ENCODE measurements at regions not wholly inside any gene's neighbourhood (a gene's known extent, or its start where the extent isn't known, plus 50 kb on each side); places are given as distances from the start of the nearest gene placed in this dataset.

DNA sequence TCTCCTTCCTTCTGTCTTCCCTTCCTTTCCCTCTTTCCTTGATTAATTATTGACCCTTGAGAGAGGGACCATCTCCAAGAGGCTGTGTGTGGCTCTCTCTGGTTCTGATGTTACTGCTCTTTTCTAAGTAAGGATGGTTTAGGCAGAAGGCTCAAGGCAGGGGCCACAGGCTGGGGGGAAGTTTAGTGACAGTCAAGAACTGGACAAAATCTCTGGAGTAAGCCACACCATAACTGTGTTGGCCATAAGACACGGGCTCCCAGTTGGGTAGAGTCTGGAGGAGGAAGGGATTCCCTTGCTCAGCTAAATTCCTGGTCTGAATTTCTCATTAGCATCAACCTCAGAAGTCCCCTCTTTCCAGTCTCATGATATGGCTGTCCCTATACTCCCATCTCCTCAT lies 74.7 kb downstream of the BUD13 start:
- Histone ChIP-seq H3K27me3 (replicated peaks; ENCODE audit: control insufficient read depth, insufficient read depth, low read length) (no peaks in the 10 kb centered on the region), H3K4me3 (replicated peaks; ENCODE audit: low read depth, low read length) (no peak overlapping the region), H3K36me3 (ENCODE audit: control insufficient read depth, insufficient read depth, low read length) (no peaks in the 10 kb centered on the region)
- DNase-seq (ENCODE audit: extremely low read depth, insufficient read length) = no peak
- TF ChIP-seq CTCF (IDR thresholded peaks at IDR 0.05; ENCODE audit: insufficient read depth, low read length, poor library complexity, severe bottlenecking) = no peak

DNA sequence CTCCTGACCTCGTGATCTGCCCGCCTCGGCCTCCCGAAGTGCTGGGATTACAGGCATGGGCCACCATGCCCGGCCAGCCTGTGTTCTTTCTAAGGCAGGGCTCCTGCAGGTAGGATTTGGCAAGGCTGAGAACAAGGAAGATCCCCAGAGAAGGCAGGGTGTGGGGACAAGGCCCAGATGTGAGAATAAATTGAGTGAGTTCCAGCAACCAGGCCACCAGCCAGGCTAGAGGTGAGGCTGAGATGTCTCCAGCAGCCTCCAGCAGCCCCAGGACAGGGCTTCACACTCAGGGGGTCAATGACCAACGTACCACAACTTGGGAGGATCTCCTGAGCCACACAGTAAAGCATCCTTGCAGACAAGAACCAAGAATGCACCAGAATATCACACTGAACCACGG lies 75.1 kb downstream of the BUD13 start:
- no peak for DNase-seq (ENCODE audit: extremely low read depth, insufficient read length)
- Histone ChIP-seq H3K27me3 (replicated peaks; ENCODE audit: control insufficient read depth, insufficient read depth, low read length) (no peaks in the 10 kb centered on the region), H3K4me3 (replicated peaks; ENCODE audit: low read depth, low read length) (no peak overlapping the region), H3K36me3 (ENCODE audit: control insufficient read depth, insufficient read depth, low read length) (no peaks in the 10 kb centered on the region)
- no peak for TF ChIP-seq CTCF (IDR thresholded peaks at IDR 0.05; ENCODE audit: insufficient read depth, low read length, poor library complexity, severe bottlenecking)

GRCh38 chr11:116697011-116697410 lies 75.8 kb downstream of the BUD13 start:
- no peaks in the 10 kb centered on the region for H3K27me3 ChIP-seq (replicated peaks; ENCODE audit: control insufficient read depth, insufficient read depth, low read length)
- H3K4me3 ChIP-seq (replicated peaks; ENCODE audit: low read depth, low read length) = no peak overlapping the region
- H3K36me3 ChIP-seq (ENCODE audit: control insufficient read depth, insufficient read depth, low read length) = no peaks in the 10 kb centered on the region
- no peak for DNase-seq (ENCODE audit: extremely low read depth, insufficient read length)
- TF ChIP-seq CTCF (IDR thresholded peaks at IDR 0.05; ENCODE audit: insufficient read depth, low read length, poor library complexity, severe bottlenecking) = no peak

DNA sequence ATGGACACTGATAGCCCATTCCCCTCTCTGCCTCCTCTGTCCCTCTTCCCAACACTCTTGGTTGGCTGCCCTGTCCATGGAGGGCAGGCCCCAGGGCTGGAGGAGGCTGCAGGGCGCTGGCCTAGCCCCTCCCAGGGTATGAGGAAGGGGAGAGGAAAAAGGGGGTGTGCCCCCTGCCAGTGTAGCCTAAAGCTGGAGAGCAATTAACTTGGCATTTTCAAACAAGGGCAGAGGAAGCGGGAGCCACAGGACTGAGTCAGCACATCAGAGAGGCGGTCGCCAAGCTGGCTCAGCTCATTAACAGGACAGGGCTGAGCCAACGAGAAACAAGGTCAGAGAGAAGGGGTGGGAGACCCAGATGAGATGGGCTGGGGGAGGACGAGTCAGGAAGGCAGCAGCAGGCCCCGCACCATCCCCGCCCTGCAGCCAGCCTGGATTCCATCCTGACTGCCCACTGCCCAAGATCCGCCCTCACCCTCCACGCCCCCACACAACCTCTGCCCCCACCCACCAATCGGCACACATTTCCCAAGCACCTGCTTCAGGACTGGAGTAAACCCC lies 76.3 kb downstream of the BUD13 start:
- H3K4me3 ChIP-seq (replicated peaks; ENCODE audit: low read depth, low read length) = no peak overlapping the region
- H3K27me3 ChIP-seq (replicated peaks; ENCODE audit: control insufficient read depth, insufficient read depth, low read length) = no peaks in the 10 kb centered on the region
- TF ChIP-seq CTCF (IDR thresholded peaks at IDR 0.05; ENCODE audit: insufficient read depth, low read length, poor library complexity, severe bottlenecking) = no peak
- no peaks in the 10 kb centered on the region for H3K36me3 ChIP-seq (ENCODE audit: control insufficient read depth, insufficient read depth, low read length)
- DNase-seq (ENCODE audit: extremely low read depth, insufficient read length) = no peak

DNA sequence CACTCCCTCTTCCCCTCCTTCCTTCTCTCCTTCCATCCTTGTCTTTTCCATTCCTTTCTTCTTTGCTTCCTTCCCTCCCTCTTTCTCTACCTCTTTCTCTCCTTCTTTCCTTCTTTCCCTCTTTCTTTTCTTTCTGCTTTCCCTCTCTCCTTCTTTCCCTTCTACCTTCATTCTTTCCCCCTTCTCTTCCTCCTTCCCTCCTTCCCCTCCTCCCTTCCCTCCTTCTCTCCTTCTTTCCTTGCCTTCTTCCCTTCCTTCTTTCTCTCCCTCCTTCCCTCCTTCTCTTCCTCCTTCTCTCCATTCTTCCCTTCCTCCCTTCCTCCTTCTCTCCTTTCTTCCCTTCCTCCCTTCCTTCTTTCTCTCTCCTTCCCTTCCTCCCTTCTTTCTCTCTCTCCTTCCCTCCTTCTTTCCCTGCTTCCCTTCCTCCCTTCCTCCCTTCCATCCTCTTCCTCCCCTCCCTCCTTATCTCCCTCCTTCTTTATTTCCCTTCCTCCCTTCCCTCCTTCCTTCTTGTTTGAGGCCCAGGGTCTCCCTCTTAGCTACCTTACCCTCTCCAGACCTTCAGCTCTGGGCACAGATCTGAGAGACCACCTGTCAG lies 77.0 kb downstream of the BUD13 start:
- no peaks in the 10 kb centered on the region for H3K27me3 ChIP-seq (replicated peaks; ENCODE audit: control insufficient read depth, insufficient read depth, low read length)
- H3K36me3 ChIP-seq (ENCODE audit: control insufficient read depth, insufficient read depth, low read length) = no peaks in the 10 kb centered on the region
- DNase-seq (ENCODE audit: extremely low read depth, insufficient read length) = no peak
- no peak for TF ChIP-seq CTCF (IDR thresholded peaks at IDR 0.05; ENCODE audit: insufficient read depth, low read length, poor library complexity, severe bottlenecking)
- no peak overlapping the region for H3K4me3 ChIP-seq (replicated peaks; ENCODE audit: low read depth, low read length)
